DND-41 (cell line): ENCODE measurements at regions not wholly inside any gene's neighbourhood (a gene's known extent, or its start where the extent isn't known, plus 50 kb on each side); places are given as distances from the start of the nearest gene placed in this dataset.

Experiments used
- ATAC-seq: fragments of 200-7000 bp; cut with Tn5 transposase; 3 replicates; pipeline ENCODE4 v1.9.1; 2021; ENCODE audit warnings: low read depth; ENCODE audit not compliant: insufficient read depth
- DNase-seq: peaks from one replicate; pipeline ENCODE4 v3.0.0-alpha.2; 2020
- H2AFZ ChIP-seq: 2 replicates; pipeline ENCODE4 v1.6.0; 2012; ENCODE audit warnings: low read depth, low read length
- H3K27ac ChIP-seq: 2 replicates; pipeline ENCODE4 v1.5.1; 2012; ENCODE audit warnings: low read length, inconsistent platforms
- H3K27me3 ChIP-seq: fragments of 200-600 bp; sonication (generic); 2 replicates; pipeline ENCODE4 v1.6.0; 2012; ENCODE audit warnings: low read length, mild to moderate bottlenecking, inconsistent platforms; ENCODE audit not compliant: insufficient read depth, poor library complexity
- H3K36me3 ChIP-seq: 2 replicates; pipeline ENCODE4 v1.5.1; 2012; ENCODE audit warnings: low read length, inconsistent platforms; ENCODE audit not compliant: insufficient read depth
- H3K4me1 ChIP-seq: 2 replicates; pipeline ENCODE4 v1.5.1; 2012; ENCODE audit warnings: mild to moderate bottlenecking, low read length; ENCODE audit not compliant: insufficient read depth
- H3K4me2 ChIP-seq: 2 replicates; pipeline ENCODE4 v1.6.0; 2012; ENCODE audit warnings: mild to moderate bottlenecking, moderate library complexity, low read length, inconsistent platforms; ENCODE audit not compliant: insufficient read depth
- H3K4me3 ChIP-seq, 2 experiments: fragments of 200-600 bp in 1 of 2; shearing (Covaris generic) in 1 of 2; 2 replicates each; pipeline ENCODE4 v1.5.1; 2012 to 2016; ENCODE audit warnings: inconsistent platforms in 2 of 2, low read length in 2 of 2, mild to moderate bottlenecking in 2 of 2, low read depth in 1 of 2, moderate library complexity in 1 of 2
- H3K79me2 ChIP-seq: 2 replicates; pipeline ENCODE4 v1.6.0; 2012; ENCODE audit warnings: low read length, inconsistent platforms; ENCODE audit not compliant: insufficient read depth
- H3K9ac ChIP-seq: 2 replicates; pipeline ENCODE4 v1.6.0; 2012; ENCODE audit warnings: low read depth, mild to moderate bottlenecking, inconsistent platforms, low read length, moderate library complexity
- H3K9me3 ChIP-seq: 2 replicates; pipeline ENCODE4 v1.5.1; 2012; ENCODE audit warnings: low read length, moderate library complexity, mild to moderate bottlenecking, inconsistent platforms; ENCODE audit not compliant: insufficient read depth, severe bottlenecking
- H4K20me1 ChIP-seq: 2 replicates; pipeline ENCODE4 v1.6.0; 2012; ENCODE audit warnings: low read length; ENCODE audit not compliant: insufficient read depth
- EZH2 ChIP-seq: IDR thresholded peaks from 3 replicates; pipeline ENCODE4 v1.6.1; 2012; ENCODE audit warnings: borderline replicate concordance, low read depth, mild to moderate bottlenecking, moderate library complexity, low read length, inconsistent platforms; ENCODE audit not compliant: severe bottlenecking
- TF ChIP-seq, protein P1 (sequence below): IDR thresholded peaks from 2 replicates; pipeline ENCODE4 v1.5.1; 2012; ENCODE audit warnings: borderline replicate concordance, low read length, moderate library complexity, mild to moderate bottlenecking; ENCODE audit not compliant: poor library complexity, severe bottlenecking; ENCODE audit errors: extremely low read depth

DNA sequence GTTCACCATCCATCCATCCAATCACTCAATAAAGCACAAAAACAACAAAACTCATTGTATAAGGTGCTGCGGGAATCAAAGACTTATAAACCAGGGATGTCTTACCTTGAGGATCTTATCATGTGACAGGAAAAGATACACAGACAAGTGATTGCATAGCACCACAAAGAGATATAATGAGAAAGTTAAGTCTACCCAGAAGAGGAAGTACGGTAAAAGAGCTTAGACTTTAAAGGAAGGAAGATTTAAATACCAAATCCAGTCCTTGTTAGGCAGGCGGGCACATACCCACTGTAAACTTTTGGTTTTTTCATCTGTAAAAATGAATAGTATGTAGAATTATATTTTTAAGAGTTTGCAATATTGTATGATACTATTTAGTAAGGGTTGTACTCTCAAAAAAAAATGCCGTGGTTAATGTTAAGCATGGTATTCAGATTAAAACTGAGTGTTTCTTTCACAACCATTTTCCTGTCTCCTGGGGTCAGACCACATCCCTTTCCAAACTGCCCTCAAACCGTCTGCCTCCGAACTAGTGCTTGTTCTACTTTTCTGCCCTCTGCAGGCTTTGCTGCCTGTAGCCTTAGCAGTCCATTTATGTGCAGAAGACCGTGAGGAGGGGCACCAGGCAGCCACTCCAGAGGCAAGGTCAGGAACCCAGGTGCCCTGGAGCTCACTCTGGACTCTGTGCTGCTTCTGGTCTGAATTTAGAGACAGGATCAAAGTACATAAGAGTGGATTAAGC, 179.5 kb upstream of the SYNDIG1 start:
- H3K4me1 ChIP-seq: peaks cover 38% of the 10 kb centered on the region
- no peaks in the 10 kb centered on the region for H4K20me1 ChIP-seq
- no peaks in the 10 kb centered on the region for H3K36me3 ChIP-seq
- H3K4me3 ChIP-seq: peak overlapping the region in 1 of 2 experiments; percentile 33; a peak in 2 of 4 replicates
- H3K27me3 ChIP-seq: no peaks in the 10 kb centered on the region
- peak; percentile 91 for DNase-seq
- H3K9ac ChIP-seq: peak overlapping the region; percentile 57
- H3K9me3 ChIP-seq: no peaks in the 10 kb centered on the region
- peak; percentile 93 for ATAC-seq
- peak overlapping the region; percentile 95 for H3K27ac ChIP-seq
- H2AFZ ChIP-seq: peak overlapping the region; percentile 53
- TF ChIP-seq EZH2: no peak
- TF ChIP-seq, protein P1, sequence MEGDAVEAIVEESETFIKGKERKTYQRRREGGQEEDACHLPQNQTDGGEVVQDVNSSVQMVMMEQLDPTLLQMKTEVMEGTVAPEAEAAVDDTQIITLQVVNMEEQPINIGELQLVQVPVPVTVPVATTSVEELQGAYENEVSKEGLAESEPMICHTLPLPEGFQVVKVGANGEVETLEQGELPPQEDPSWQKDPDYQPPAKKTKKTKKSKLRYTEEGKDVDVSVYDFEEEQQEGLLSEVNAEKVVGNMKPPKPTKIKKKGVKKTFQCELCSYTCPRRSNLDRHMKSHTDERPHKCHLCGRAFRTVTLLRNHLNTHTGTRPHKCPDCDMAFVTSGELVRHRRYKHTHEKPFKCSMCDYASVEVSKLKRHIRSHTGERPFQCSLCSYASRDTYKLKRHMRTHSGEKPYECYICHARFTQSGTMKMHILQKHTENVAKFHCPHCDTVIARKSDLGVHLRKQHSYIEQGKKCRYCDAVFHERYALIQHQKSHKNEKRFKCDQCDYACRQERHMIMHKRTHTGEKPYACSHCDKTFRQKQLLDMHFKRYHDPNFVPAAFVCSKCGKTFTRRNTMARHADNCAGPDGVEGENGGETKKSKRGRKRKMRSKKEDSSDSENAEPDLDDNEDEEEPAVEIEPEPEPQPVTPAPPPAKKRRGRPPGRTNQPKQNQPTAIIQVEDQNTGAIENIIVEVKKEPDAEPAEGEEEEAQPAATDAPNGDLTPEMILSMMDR: peak; percentile 90
- no peaks in the 10 kb centered on the region for H3K79me2 ChIP-seq
- peak overlapping the region; percentile 56 for H3K4me2 ChIP-seq

DNA sequence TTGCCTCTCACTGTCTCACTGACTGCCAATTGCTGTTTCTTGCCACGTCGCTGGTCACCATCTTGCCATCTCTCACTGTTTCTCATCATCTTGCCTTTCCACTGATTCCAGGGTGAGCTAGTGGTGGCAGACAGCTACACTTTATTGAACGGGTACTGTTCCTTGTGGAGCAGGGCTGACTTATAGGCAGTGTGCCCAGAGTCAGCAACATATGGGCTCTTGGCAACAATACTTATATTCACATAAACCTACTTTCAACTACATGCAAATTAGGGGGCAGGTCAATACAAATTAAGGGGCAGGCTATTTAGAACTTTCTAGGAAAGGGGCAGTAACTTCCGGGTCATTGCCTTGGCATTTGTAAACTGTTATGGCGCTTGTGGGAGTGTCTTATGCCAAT, 186.2 kb upstream of the SYNDIG1 start:
- Histone ChIP-seq H3K4me2 (no peak overlapping the region), H4K20me1 (no peaks in the 10 kb centered on the region), H3K79me2 (no peaks in the 10 kb centered on the region), H3K4me3 (no peak overlapping the region), H3K27ac (no peak overlapping the region), H3K27me3 (no peaks in the 10 kb centered on the region), H2AFZ (no peak overlapping the region), H3K36me3 (no peaks in the 10 kb centered on the region), H3K9ac (no peak overlapping the region), H3K9me3 (no peaks in the 10 kb centered on the region), H3K4me1 (no peaks in the 10 kb centered on the region)
- DNase-seq: no peak
- TF ChIP-seq, protein P1: no peak
- TF ChIP-seq EZH2: no peak
- ATAC-seq: no peak

DNA sequence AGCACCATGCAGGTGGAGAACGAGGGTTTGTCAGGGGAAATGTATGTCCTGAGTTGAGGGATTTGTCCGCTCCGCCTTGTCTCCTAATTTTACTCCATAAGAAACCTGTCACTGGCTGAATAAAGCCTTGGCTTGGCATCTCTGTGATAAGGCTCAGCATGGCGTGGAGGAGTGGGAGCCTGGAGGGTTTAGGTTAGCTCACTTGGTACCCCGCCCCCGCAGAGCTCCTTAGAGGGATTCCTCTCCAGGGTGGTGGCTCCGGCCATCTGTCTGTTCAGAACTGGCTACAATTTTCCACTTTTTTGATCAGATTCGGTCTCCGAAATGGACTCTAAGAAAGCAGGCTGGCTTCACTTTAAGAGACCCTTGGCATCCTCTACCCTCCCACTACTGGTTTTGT, 192.2 kb upstream of the SYNDIG1 start:
- no peaks in the 10 kb centered on the region for H3K27me3 ChIP-seq
- no peak overlapping the region for H3K9ac ChIP-seq
- TF ChIP-seq, protein P1: no peak
- TF ChIP-seq EZH2: no peak
- no peaks in the 10 kb centered on the region for H3K79me2 ChIP-seq
- no peak for ATAC-seq
- no peak for DNase-seq
- peaks cover 38% of the 10 kb centered on the region for H3K4me1 ChIP-seq
- H4K20me1 ChIP-seq: no peaks in the 10 kb centered on the region
- no peak overlapping the region for H3K27ac ChIP-seq
- H3K4me3 ChIP-seq: no peak overlapping the region
- no peaks in the 10 kb centered on the region for H3K36me3 ChIP-seq
- no peak overlapping the region for H3K4me2 ChIP-seq
- peaks cover 19% of the 10 kb centered on the region for H3K9me3 ChIP-seq
- no peak overlapping the region for H2AFZ ChIP-seq
